ENCODE measurements at regions not wholly inside any gene's neighbourhood (a gene's known extent, or its start where the extent isn't known, plus 50 kb on each side); places are given as distances from the start of the nearest gene placed in this dataset.

- H3K4me1 ChIP-seq (ENCODE audit: insufficient read depth, low read length, poor library complexity, severe bottlenecking) = no peaks in the 10 kb centered on the region
- ChIA-PET POLR2A (ENCODE audit: low non-redundant PET) (no interaction called here), CTCF (no interaction called here)
- H3K27ac ChIP-seq (ENCODE audit: low read depth, low read length, poor library complexity, severe bottlenecking) = no peak overlapping the region
- no TSS peak for BruUV-seq (replicated peaks)
- no peaks in the 10 kb centered on the region for H3K9me3 ChIP-seq (ENCODE audit: low read depth, low read length, poor library complexity, severe bottlenecking)
- no peaks in the 10 kb centered on the region for H3K27me3 ChIP-seq (replicated peaks; ENCODE audit: insufficient read depth, low read depth, low read length, poor library complexity)
- H3K4me3 ChIP-seq (ENCODE audit: low read depth, low read length, poor library complexity, severe bottlenecking) = no peak overlapping the region
- no peaks in the 10 kb centered on the region for H3K36me3 ChIP-seq (ENCODE audit: insufficient read depth, low read length, poor library complexity, severe bottlenecking)
- TF ChIP-seq, protein P1, sequence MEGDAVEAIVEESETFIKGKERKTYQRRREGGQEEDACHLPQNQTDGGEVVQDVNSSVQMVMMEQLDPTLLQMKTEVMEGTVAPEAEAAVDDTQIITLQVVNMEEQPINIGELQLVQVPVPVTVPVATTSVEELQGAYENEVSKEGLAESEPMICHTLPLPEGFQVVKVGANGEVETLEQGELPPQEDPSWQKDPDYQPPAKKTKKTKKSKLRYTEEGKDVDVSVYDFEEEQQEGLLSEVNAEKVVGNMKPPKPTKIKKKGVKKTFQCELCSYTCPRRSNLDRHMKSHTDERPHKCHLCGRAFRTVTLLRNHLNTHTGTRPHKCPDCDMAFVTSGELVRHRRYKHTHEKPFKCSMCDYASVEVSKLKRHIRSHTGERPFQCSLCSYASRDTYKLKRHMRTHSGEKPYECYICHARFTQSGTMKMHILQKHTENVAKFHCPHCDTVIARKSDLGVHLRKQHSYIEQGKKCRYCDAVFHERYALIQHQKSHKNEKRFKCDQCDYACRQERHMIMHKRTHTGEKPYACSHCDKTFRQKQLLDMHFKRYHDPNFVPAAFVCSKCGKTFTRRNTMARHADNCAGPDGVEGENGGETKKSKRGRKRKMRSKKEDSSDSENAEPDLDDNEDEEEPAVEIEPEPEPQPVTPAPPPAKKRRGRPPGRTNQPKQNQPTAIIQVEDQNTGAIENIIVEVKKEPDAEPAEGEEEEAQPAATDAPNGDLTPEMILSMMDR (conservative IDR thresholded peaks at IDR 0.05; ENCODE audit: low read depth, low read length) = no peak
- TF ChIP-seq EZH2 (IDR thresholded peaks at IDR 0.05; ENCODE audit: borderline replicate concordance, low read depth, low read length, poor library complexity, severe bottlenecking) = no peak
- DNase-seq (ENCODE audit: low spot score) = no peak
- intact Hi-C loops (cut with micrococcal nuclease; ENCODE audit: unreplicated experiment) = no loop called here
These were observed 823.0 kb downstream of the REEP3 start for GRCh38 chr10:64344211-64344610.

DNA sequence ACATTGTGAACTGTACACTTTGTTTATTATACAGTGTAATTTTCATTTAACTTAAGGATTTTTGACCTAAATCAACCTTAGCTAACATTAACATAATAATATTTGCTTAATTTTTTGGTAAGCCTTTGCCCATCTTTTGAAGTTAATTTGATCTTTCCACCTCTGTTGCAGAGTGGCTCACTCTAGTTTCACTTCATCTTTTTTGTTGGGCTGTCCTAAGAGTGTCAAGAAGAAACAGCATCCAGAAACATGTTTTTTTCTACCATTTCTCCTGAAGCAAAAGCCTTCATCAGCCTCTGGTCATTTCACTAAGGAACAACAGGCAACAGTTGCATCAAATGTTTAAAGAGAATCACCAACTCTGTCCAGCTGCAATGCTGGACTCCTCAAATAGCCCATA lies 824.7 kb downstream of the REEP3 start:
- no peaks in the 10 kb centered on the region for H3K36me3 ChIP-seq (ENCODE audit: insufficient read depth, low read length, poor library complexity, severe bottlenecking)
- BruUV-seq (replicated peaks) = no TSS peak
- ChIA-PET CTCF (no interaction called here), POLR2A (ENCODE audit: low non-redundant PET) (no interaction called here)
- TF ChIP-seq EZH2 (IDR thresholded peaks at IDR 0.05; ENCODE audit: borderline replicate concordance, low read depth, low read length, poor library complexity, severe bottlenecking) = no peak
- TF ChIP-seq, protein P1 (conservative IDR thresholded peaks at IDR 0.05; ENCODE audit: low read depth, low read length) = no peak
- no peak overlapping the region for H3K4me3 ChIP-seq (ENCODE audit: low read depth, low read length, poor library complexity, severe bottlenecking)
- no peak for DNase-seq (ENCODE audit: low spot score)
- H3K27ac ChIP-seq (ENCODE audit: low read depth, low read length, poor library complexity, severe bottlenecking) = no peak overlapping the region
- H3K9me3 ChIP-seq (ENCODE audit: low read depth, low read length, poor library complexity, severe bottlenecking) = no peaks in the 10 kb centered on the region
- intact Hi-C loops (cut with micrococcal nuclease; ENCODE audit: unreplicated experiment) = no loop called here
- H3K27me3 ChIP-seq (replicated peaks; ENCODE audit: insufficient read depth, low read depth, low read length, poor library complexity) = no peaks in the 10 kb centered on the region
- no peaks in the 10 kb centered on the region for H3K4me1 ChIP-seq (ENCODE audit: insufficient read depth, low read length, poor library complexity, severe bottlenecking)

- BruUV-seq (replicated peaks) = no TSS peak
- no peaks in the 10 kb centered on the region for H3K4me1 ChIP-seq (ENCODE audit: insufficient read depth, low read length, poor library complexity, severe bottlenecking)
- CTCF ChIA-PET = no interaction called here
- H3K27ac ChIP-seq (ENCODE audit: low read depth, low read length, poor library complexity, severe bottlenecking) = no peak overlapping the region
- POLR2A ChIA-PET (ENCODE audit: low non-redundant PET) = no interaction called here
- H3K27me3 ChIP-seq (replicated peaks; ENCODE audit: insufficient read depth, low read depth, low read length, poor library complexity) = no peaks in the 10 kb centered on the region
- intact Hi-C loops (cut with micrococcal nuclease; ENCODE audit: unreplicated experiment) = no loop called here
- H3K4me3 ChIP-seq (ENCODE audit: low read depth, low read length, poor library complexity, severe bottlenecking) = no peak overlapping the region
- no peak for TF ChIP-seq EZH2 (IDR thresholded peaks at IDR 0.05; ENCODE audit: borderline replicate concordance, low read depth, low read length, poor library complexity, severe bottlenecking)
- TF ChIP-seq, protein P1 (conservative IDR thresholded peaks at IDR 0.05; ENCODE audit: low read depth, low read length) = no peak
- no peaks in the 10 kb centered on the region for H3K9me3 ChIP-seq (ENCODE audit: low read depth, low read length, poor library complexity, severe bottlenecking)
- DNase-seq (ENCODE audit: low spot score) = no peak
- no peaks in the 10 kb centered on the region for H3K36me3 ChIP-seq (ENCODE audit: insufficient read depth, low read length, poor library complexity, severe bottlenecking)
These were observed 825.2 kb downstream of the REEP3 start for GRCh38 chr10:64346389-64346788.

Data from A673 (cell line).